Erythroblast (primary cell): ENCODE measurements at regions not wholly inside any gene's neighbourhood (a gene's known extent, or its start where the extent isn't known, plus 50 kb on each side); places are given as distances from the start of the nearest gene placed in this dataset.
A peak's percentile ranks its signal among the peaks of the same experiment; 100 is the strongest.

ENCODE experiments used
- DNase-seq, 2 experiments: peaks; one replicate each; lab custom pipeline; 2025; lab: John Stamatoyannopoulos, UW
- GATA1 ChIP-seq: IDR thresholded peaks from 2 replicates; pipeline ENCODE4 v1.6.1; 2011; ENCODE audit warnings: low read depth, mild to moderate bottlenecking, control low read depth, low read length, moderate library complexity
- POLR2A ChIP-seq: IDR thresholded peaks from 2 replicates; pipeline ENCODE4 v1.6.1; 2011; ENCODE audit warnings: mild to moderate bottlenecking, low read length

DNA sequence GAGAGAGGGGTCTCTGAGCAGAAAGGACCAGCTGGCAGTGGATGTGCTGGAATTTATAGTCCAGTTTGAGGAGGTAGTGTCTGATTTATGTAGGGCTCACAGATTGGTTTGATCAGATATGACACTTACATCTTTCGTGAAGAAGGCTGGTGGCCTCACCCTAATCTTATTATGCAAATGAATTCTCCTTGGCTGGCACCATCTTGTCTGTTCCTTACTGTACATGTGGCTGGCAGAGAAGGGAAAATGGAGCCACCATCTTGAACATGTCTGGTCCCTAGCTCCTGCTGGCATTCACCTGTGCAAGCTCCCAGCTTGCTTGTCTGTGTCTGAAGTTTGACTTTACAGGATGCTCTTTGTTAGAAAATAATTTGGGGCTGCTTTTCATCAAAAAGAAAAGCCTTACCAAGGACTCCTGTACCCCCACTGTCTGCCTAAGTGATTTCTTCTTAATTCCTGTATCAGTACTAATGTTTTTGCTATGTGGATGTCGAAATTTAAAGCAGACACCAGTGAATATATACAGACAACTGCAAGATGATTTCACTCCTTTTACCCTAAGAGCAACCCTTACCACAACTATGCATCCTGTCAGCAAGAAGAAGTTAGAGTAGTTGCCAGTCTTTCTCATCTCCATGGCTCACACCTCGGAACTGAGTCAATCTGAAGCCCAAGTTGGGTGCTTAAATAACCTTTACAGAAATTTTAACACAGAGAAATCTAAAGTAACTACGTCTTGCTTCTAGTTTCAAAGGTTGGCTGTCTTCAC is 322.0 kb upstream of the SEMA3D start:
- TF ChIP-seq GATA1 (no peak), POLR2A (no peak)
- DNase-seq: no peak

DNA sequence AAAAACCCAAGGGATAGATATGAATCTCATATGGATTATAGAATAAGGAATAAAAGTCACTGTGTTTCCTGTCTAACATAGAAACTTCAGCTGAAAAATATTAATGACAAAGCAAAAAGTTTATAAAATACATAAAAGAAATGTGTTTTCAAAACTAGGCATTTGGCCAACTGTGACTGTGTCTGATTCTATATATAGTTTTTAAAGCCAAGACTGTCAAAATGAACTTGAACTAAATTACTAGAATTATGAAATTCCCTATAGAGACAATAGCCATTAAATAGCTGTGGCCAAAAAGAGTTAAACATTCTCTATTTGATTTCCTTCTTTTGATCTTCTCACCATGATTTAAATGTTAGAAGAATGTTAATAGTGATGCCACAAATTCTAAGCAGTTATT is 311.2 kb upstream of the SEMA3D start:
- TF ChIP-seq POLR2A (no peak), GATA1 (no peak)
- DNase-seq: no peak

DNA sequence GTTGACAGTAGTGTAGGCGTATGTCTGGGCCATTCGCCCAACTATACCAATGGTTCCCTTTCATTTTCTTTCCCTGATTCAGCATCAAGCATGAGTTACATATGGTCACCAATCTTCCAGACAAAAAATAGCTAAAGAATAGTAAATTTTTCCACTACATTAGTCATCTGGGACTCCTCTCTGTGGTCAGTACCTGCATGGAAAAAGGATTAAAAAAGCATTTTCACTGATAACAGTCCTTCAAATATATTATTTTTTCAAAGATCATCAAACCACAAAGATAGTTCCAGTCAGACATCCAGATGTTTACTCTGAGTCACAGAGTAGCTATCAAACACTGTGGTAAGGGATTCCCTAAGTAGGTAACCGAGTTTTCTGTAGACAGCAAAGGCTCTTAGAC is 302.6 kb upstream of the SEMA3D start:
- no peak for DNase-seq
- TF ChIP-seq POLR2A (no peak), GATA1 (no peak)

DNA sequence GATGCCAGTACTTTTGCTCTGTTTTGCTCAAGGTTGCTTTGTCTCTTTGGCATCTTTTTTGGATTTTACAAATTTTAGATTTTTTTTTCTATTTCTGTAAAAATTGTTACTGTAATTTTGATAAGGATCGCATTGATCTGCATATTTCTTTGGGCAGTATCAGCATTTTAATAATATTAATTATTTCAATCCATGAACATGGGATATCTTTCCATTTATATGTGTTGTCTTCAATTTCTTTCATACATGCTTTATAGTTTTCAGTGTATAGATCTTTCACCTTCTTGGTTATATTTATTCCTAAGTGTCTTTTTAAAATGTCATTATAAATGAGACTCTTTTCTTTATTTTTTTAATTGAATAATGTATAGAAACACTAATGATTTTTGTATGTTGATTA is 301.6 kb upstream of the SEMA3D start:
- TF ChIP-seq POLR2A (no peak), GATA1 (no peak)
- DNase-seq: no peak

DNA sequence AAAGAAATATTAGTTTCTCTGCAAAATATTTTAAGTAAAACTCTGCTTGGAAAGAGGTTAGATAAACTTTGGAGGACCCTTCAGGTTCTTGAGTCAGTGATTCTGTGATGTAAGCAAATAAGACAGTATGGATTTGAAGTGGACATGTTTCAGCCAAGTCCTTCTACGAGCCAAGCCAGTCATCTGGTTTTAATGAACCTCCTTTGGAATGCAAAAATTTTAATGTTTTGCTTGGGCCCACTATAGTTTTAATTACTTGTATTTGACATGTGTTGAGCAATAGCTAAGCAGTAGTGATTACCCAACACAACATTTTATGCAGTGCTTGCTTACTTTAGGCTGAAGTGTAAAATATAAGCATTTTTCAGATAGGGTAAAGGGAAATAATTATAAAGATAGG is 296.3 kb upstream of the SEMA3D start:
- TF ChIP-seq GATA1: no peak
- no peak for TF ChIP-seq POLR2A
- no peak for DNase-seq

DNA sequence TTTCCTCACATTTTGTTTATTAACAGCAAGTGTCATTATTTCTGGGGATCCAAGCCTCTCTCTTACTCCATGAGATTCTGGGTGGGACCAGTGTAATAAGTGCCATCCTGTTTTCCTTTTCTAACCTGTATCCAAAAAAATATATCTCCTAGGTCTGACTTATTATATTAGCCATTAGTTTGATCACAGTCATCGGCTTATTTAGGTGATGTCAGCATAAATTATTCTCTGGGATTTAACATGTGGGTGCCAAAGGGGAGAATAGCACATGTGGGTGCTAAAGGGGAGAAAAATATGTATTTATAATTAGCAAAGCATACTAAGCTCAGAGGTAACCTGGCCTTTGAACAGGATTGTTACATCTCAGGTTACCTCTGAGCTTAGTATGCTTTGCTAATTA is 293.8 kb upstream of the SEMA3D start:
- no peak for DNase-seq
- no peak for TF ChIP-seq GATA1
- no peak for TF ChIP-seq POLR2A

DNA sequence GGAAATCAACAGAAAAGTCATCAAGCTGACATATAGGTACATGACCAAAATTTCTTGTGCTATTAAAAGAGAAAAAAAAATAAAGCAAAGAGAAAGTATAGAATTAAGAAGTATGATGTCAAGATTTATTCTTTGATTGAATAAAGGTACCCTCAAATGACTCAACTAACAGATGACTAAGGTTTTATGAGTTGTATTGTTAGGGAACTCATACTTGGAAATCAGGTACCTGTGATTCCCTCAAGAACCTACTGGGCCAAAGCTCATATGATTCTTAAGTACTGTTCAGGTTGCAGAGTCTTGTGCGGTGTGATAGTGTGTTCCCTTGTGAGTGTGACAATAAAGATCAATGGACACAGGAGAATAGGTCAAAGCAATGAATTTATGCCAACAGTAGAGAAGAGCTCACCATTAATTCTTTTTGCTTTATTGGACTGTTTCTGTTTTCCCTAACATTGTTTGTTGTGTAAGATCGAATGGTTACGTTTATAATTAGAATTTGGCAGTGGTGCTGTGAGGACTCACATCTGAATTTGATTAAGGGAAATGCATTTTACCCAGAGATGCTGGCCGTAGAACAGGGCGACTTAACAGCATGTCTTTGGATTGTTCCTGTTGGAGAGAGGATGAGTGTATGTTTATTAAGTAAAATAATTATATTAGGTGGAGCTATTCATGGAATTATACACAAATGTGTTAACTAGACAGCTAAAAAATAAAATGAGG is 293.2 kb upstream of the SEMA3D start:
- TF ChIP-seq GATA1: no peak
- no peak for TF ChIP-seq POLR2A
- no peak for DNase-seq

DNA sequence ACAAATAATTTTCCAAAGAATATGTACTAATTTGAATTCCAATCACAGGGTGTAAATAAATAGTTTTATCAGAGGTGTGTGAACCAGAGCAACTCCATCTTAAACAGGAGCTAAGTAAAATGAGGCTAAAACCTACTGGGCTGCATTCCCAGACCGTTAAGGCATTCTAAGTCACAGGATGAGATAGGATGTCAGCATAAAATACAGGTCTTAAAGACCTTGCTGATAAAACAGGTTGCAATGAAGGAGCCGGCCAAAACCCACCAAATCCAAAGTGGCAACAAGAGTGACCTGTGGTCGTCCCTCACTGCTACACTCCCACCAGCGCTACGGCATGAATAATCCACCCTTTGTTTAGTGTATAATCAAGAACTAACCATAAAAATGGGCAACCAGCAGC is 291.7 kb upstream of the SEMA3D start:
- no peak for TF ChIP-seq POLR2A
- no peak for TF ChIP-seq GATA1
- DNase-seq: no peak

GRCh38 chr7:85475476-85475875 is 288.6 kb upstream of the SEMA3D start:
- TF ChIP-seq GATA1: no peak
- no peak for TF ChIP-seq POLR2A

DNA sequence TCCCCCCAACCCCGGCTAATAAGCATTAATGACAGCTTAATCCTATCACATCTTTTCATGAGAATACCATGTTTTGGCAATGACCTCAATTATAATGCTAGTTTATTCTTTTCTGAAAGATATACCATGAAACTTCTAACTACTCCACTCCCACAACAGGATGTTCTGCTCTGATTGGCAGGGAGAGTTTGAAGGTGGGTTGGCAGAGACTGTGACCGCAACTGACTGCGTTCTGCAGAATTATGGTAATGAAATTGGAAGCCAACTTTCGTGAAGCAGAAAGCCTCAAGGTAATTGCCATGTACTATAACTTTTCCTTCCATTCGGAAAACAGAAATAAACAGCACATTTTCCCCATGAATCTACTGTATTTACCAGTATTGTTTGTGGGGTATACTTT is 288.2 kb upstream of the SEMA3D start:
- DNase-seq: no peak
- TF ChIP-seq POLR2A (no peak), GATA1 (no peak)

More at GRCh38 chr7:85475476-85475875, 288.6 kb upstream of the SEMA3D start:
- DNase-seq: no peak

DNA sequence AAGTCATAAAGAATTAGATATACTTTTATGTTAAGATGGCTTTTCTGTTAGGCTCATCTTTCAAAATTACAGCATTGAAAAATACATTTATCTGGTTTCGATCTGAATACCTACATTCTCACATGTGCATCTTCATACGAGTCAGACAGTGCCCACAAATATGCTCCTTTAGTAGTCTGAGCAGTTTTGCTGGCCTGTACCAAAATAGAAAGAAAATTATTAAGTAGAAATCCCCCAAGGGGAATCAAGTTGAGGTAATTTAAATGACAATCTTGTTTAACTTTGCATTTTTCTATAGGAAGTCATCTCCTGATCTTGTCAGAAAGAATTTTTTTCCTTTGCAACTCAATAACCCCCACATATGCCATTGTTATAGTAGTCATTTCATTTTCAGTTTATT is 287.4 kb upstream of the SEMA3D start:
- no peak for TF ChIP-seq POLR2A
- TF ChIP-seq GATA1: no peak
- no peak for DNase-seq

DNA sequence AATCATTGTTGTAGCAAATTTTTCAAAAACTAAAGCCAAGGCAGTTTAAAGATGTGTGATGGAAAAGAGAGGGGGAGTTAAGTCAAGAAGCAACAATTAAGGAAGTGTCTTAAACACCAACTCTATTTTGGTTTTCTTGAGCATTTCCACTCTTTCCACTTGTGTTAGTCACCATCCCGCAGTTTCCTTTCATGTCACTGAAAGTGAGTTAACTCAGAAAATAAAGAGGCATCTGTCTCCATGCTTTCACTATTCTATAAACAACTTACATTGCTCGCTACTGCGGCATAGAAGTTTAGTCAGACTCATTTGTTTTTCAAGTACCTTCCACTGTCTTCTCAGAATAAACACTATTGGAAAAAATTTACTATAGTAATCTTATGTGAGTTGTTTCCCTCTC is 284.9 kb upstream of the SEMA3D start:
- TF ChIP-seq POLR2A (no peak), GATA1 (no peak)
- no peak for DNase-seq

DNA sequence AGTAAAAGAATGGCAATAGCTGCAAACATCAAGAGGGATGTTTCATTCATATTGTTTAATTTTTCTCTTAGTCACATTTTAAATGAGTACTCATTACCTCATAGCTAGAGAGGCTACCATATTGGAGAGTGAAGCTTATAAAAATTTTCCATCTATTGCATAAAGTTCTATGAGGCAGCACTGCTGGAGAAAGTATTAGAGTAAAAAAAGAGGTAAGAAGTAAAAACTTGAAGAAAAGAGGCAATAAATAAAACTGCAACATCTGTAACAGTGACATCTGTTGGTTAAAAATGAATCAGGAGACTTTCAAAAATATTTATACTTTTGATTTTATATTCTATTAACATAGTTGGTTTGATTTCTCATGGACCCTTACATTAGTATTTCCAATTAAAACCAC is 284.5 kb upstream of the SEMA3D start:
- DNase-seq: no peak
- no peak for TF ChIP-seq POLR2A
- no peak for TF ChIP-seq GATA1

- TF ChIP-seq GATA1: no peak
- TF ChIP-seq POLR2A: no peak
- peak; percentile 1 to 3 for DNase-seq
Observed at GRCh38 chr7:85469446-85470010, 282.7 kb upstream of the SEMA3D start.
